HFF-Myc (cell line): ENCODE measurements at regions not wholly inside any gene's neighbourhood (a gene's known extent, or its start where the extent isn't known, plus 50 kb on each side); places are given as distances from the start of the nearest gene placed in this dataset.

ENCODE experiments used
- DNase-seq: peaks from one replicate; pipeline ENCODE4 v3.0.0-alpha.2; 2011; ENCODE audit warnings: low read depth; ENCODE audit errors: extremely low read depth
- H3K4me3 ChIP-seq: replicated peaks from 2 replicates; pipeline ENCODE4 v1.5.1; 2011; ENCODE audit warnings: low read depth, mild to moderate bottlenecking, control low read depth, low read length
- CTCF ChIP-seq: IDR thresholded peaks from 2 replicates; pipeline ENCODE4 v1.5.1; 2012; ENCODE audit warnings: mild to moderate bottlenecking, low read depth, low read length, control low read depth; ENCODE audit errors: missing control alignments

- DNase-seq = no peak
- TF ChIP-seq CTCF = no peak
These were observed 220.8 kb upstream of the CDH4 start for GRCh38 chr20:61031101-61031830.

GRCh38 chr20:61037498-61037897 is 214.6 kb upstream of the CDH4 start:
- H3K4me3 ChIP-seq = no peak overlapping the region
- no peak for DNase-seq
- TF ChIP-seq CTCF = no peak

More at GRCh38 chr20:61031101-61031830, 220.8 kb upstream of the CDH4 start:
- no peak overlapping the region for H3K4me3 ChIP-seq

- no peak for TF ChIP-seq CTCF
- DNase-seq = no peak
- no peak overlapping the region for H3K4me3 ChIP-seq
These were observed 210.6 kb upstream of the CDH4 start for GRCh38 chr20:61041481-61041880.

- no peak overlapping the region for H3K4me3 ChIP-seq
- no peak for TF ChIP-seq CTCF
- no peak for DNase-seq
These were observed 209.3 kb upstream of the CDH4 start for GRCh38 chr20:61042506-61043385.

GRCh38 chr20:61043681-61044080 is 208.4 kb upstream of the CDH4 start:
- TF ChIP-seq CTCF = no peak
- H3K4me3 ChIP-seq = no peak overlapping the region
- no peak for DNase-seq

- no peak for TF ChIP-seq CTCF
- no peak overlapping the region for H3K4me3 ChIP-seq
- no peak for DNase-seq
These were observed 207.6 kb upstream of the CDH4 start for GRCh38 chr20:61044499-61044898.
